Panc1 (cell line): ENCODE measurements at regions not wholly inside any gene's neighbourhood (a gene's known extent, or its start where the extent isn't known, plus 50 kb on each side); places are given as distances from the start of the nearest gene placed in this dataset.
A peak's percentile ranks its signal among the peaks of the same experiment; 100 is the strongest.

Source experiments
- ATAC-seq: fragments of 200-7000 bp; cut with Tn5 transposase; 2 replicates; pipeline ENCODE4 v1.9.1; 2020; ENCODE audit warnings: mild to moderate bottlenecking, moderate library complexity
- BruUV-seq: library from RNA; stranded (reverse); fragments of 400-500 nt; replicated peaks from 2 replicates; lab custom pipeline; 2021; lab: Mats Ljungman, UMichigan
- CTCF ChIA-PET: fragments of 300-600 bp; sonication (Branson Sonifier 250); formaldehyde crosslinking; loops from one replicate; lab custom pipeline; 2022; ENCODE audit warnings: antibody characterized with exemption; lab: Charles Lee
- POLR2A ChIA-PET: fragments of 300-600 bp; sonication (Branson Sonifier 250); formaldehyde crosslinking; loops from one replicate; lab custom pipeline; 2022; ENCODE audit warnings: antibody characterized with exemption; lab: Charles Lee
- DNase-seq: peaks from one replicate; pipeline ENCODE4 v3.0.0-alpha.2; 2010; ENCODE audit warnings: low read depth, low spot score
- H3K27ac ChIP-seq: 2 replicates; pipeline ENCODE4 v1.5.1; 2011; ENCODE audit warnings: mild to moderate bottlenecking, low read length, inconsistent platforms
- H3K27me3 ChIP-seq: fragments of 200-500 bp; sonication (Bioruptor generic); 2 replicates; pipeline ENCODE4 v1.6.0; 2014; ENCODE audit warnings: low read length, inconsistent platforms; ENCODE audit not compliant: control insufficient read depth, insufficient read depth
- H3K36me3 ChIP-seq: fragments of 200-500 bp; sonication (Bioruptor generic); 2 replicates; pipeline ENCODE4 v1.5.1; 2014; ENCODE audit warnings: inconsistent platforms, mild to moderate bottlenecking, low read length, moderate library complexity; ENCODE audit not compliant: control insufficient read depth, insufficient read depth
- H3K4me1 ChIP-seq: 2 replicates; pipeline ENCODE4 v1.5.1; 2011; ENCODE audit warnings: inconsistent platforms, mild to moderate bottlenecking, low read length, moderate library complexity; ENCODE audit not compliant: control insufficient read depth, insufficient read depth
- H3K4me3 ChIP-seq, 2 experiments: 2 replicates each; pipeline ENCODE4 v1.5.1; 2011 to 2012; ENCODE audit warnings: low read depth in 2 of 2, low read length in 2 of 2, mild to moderate bottlenecking in 2 of 2, inconsistent platforms in 1 of 2, moderate library complexity in 1 of 2
- H3K9me3 ChIP-seq: fragments of 200-500 bp; sonication (Bioruptor generic); 2 replicates; pipeline ENCODE4 v1.5.1; 2014; ENCODE audit warnings: low read depth, mild to moderate bottlenecking, inconsistent platforms, low read length, moderate library complexity; ENCODE audit not compliant: control insufficient read depth, insufficient read depth
- CTCF ChIP-seq: fragments of 450-650 bp; IDR thresholded peaks from 2 replicates; pipeline ENCODE4 v1.5.1; 2017; ENCODE audit warnings: mild to moderate bottlenecking
- POLR2AphosphoS5 ChIP-seq: IDR thresholded peaks from 2 replicates; pipeline ENCODE4 v1.6.1; 2012; ENCODE audit warnings: mild to moderate bottlenecking, low read depth, low read length, moderate library complexity
- REST ChIP-seq, 2 experiments: IDR thresholded peaks; 2 replicates each; pipeline ENCODE4 v1.6.1; 2011 to 2012; ENCODE audit warnings: low read depth in 2 of 2, control low read depth in 1 of 2, low read length in 1 of 2, mild to moderate bottlenecking in 1 of 2, moderate library complexity in 1 of 2; ENCODE audit not compliant: insufficient read depth in 1 of 2
- SIN3A ChIP-seq: IDR thresholded peaks from 2 replicates; pipeline ENCODE4 v1.6.1; 2012; ENCODE audit warnings: low read depth, mild to moderate bottlenecking, low read length, moderate library complexity, borderline replicate concordance; ENCODE audit not compliant: insufficient read depth
- TCF7L2 ChIP-seq: IDR thresholded peaks from 2 replicates; pipeline ENCODE4 v1.6.1; 2011; ENCODE audit warnings: mild to moderate bottlenecking, low read depth, low read length, inconsistent platforms
- in situ Hi-C: cut with HindIII; loops from 2 replicates; pipeline ENCODE4 v1.10.0; 2016; ENCODE audit warnings: low sequenced_read_pairs, low pct_unique_long_range_greater_than_20kb
- intact Hi-C: fragments of 100-400 bp; cut with micrococcal nuclease; formaldehyde crosslinking; loops from one replicate; pipeline ENCODE4 v1.10.0; 2022; ENCODE audit not compliant: unreplicated experiment

- no peaks in the 10 kb centered on the region for H3K36me3 ChIP-seq
- ATAC-seq (no peak), DNase-seq (no peak)
- in situ Hi-C loops, result no loop called here
- H3K27me3 ChIP-seq, result no peaks in the 10 kb centered on the region
- H3K27ac ChIP-seq, result no peak overlapping the region; the same call in 1 of the 2 replicates
- TF ChIP-seq CTCF (peak; percentile 69; the same call in 1 of the 2 replicates), POLR2AphosphoS5 (no peak)
- H3K4me3 ChIP-seq, result no peak overlapping the region
- no peaks in the 10 kb centered on the region for H3K4me1 ChIP-seq
- ChIA-PET POLR2A (interaction anchor here (0.6 kb wide), 1 partner anchor 607 kb away, joined by 3 read pairs; no protein-coding TSS in a partner anchor), CTCF (interaction anchor here (0.6 to 1.0 kb wide), 3 partner anchors 421 to 983 kb away, joined by 3 read pairs; no protein-coding TSS in a partner anchor)
- no TSS peak for BruUV-seq
- intact Hi-C loops, result no loop called here
- no peaks in the 10 kb centered on the region for H3K9me3 ChIP-seq
These were observed 220.2 kb upstream of the UGT8 start for GRCh38 chr4:114378305-114378903.

- Histone ChIP-seq H3K4me3 (no peak overlapping the region), H3K27me3 (no peaks in the 10 kb centered on the region), H3K36me3 (no peaks in the 10 kb centered on the region), H3K27ac (no peak overlapping the region), H3K4me1 (no peaks in the 10 kb centered on the region), H3K9me3 (no peaks in the 10 kb centered on the region)
- CTCF ChIA-PET, result no interaction called here
- in situ Hi-C loops (no loop called here), intact Hi-C loops (loop anchor here (5.0 kb wide), 2 partner anchors 426 to 601 kb away; no protein-coding TSS in a partner anchor)
- ATAC-seq (no peak), DNase-seq (no peak)
- POLR2A ChIA-PET, result no interaction called here
- TF ChIP-seq CTCF, result no peak
- TF ChIP-seq TCF7L2, result no peak
- TF ChIP-seq REST (IDR thresholded peaks at IDR 0.05; ENCODE audit: insufficient read depth in 1 of 2, low read depth in 2 of 2, low read length in 1 of 2), result no peak
- TF ChIP-seq POLR2AphosphoS5, result no peak
- TF ChIP-seq SIN3A, result no peak
- no TSS peak for BruUV-seq
These were observed 215.5 kb upstream of the UGT8 start for GRCh38 chr4:114383067-114383466.
